ENCODE measurements at regions not wholly inside any gene's neighbourhood (a gene's known extent, or its start where the extent isn't known, plus 50 kb on each side); places are given as distances from the start of the nearest gene placed in this dataset.

DNA sequence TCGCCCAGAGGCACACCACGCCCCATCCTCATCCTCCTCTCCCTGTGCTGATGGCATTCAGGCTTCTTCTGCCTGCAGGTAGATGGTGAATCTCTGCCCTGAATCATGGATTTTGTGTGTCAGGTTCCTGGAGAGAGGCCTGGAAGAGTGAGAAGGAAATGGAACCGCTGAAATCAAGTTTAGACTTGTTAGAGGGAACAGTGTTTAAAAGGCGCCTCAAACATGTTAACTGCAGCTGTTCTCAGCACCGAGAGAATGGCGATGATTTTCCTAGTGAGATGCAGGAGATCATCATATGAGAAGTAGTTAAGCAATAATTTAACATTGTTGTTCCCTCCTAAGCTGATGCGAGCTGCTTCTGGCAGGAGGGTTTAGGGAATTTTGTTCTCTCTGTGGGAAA lies 744.4 kb upstream of the EEF2KMT start:
- Mint-ChIP-seq H3K36me3 (no peaks in the 10 kb centered on the region), H3K27me3 (no peaks in the 10 kb centered on the region), H3K4me1 (no peaks in the 10 kb centered on the region), H3K9me3 (peaks cover 8% of the 10 kb centered on the region), H3K27ac (no peak overlapping the region), H3K4me3 (no peak overlapping the region)
- ATAC-seq (ENCODE audit: low read depth) (no peak), DNase-seq (ENCODE audit: low spot score in 2 of 2) (no peak)

GRCh38 chr16:5838725-5839124 lies 741.1 kb upstream of the EEF2KMT start:
- no peak for DNase-seq (ENCODE audit: low spot score in 2 of 2)
- Mint-ChIP-seq H3K27ac (no peak overlapping the region), H3K36me3 (no peaks in the 10 kb centered on the region), H3K4me3 (no peak overlapping the region), H3K4me1 (no peaks in the 10 kb centered on the region), H3K9me3 (peaks cover 10% of the 10 kb centered on the region), H3K27me3 (no peaks in the 10 kb centered on the region)
- ATAC-seq (ENCODE audit: low read depth): no peak

- peaks cover 4% of the 10 kb centered on the region for H3K9me3 Mint-ChIP-seq
- H3K27ac Mint-ChIP-seq: no peak overlapping the region
- ATAC-seq (ENCODE audit: low read depth) (no peak), DNase-seq (ENCODE audit: low spot score in 2 of 2) (no peak)
- no peaks in the 10 kb centered on the region for H3K4me1 Mint-ChIP-seq
- H3K4me3 Mint-ChIP-seq: no peak overlapping the region
- H3K36me3 Mint-ChIP-seq: no peaks in the 10 kb centered on the region
- H3K27me3 Mint-ChIP-seq: no peaks in the 10 kb centered on the region
Observed at GRCh38 chr16:5838071-5838470, 740.5 kb upstream of the EEF2KMT start.

GRCh38 chr16:5837007-5837670 lies 739.5 kb upstream of the EEF2KMT start:
- Mint-ChIP-seq H3K4me1 (no peaks in the 10 kb centered on the region), H3K27me3 (no peaks in the 10 kb centered on the region), H3K4me3 (no peak overlapping the region), H3K27ac (no peak overlapping the region), H3K36me3 (no peaks in the 10 kb centered on the region), H3K9me3 (peaks cover 3% of the 10 kb centered on the region)
- no peak for ATAC-seq (ENCODE audit: low read depth)
- DNase-seq (ENCODE audit: low spot score in 2 of 2): no peak

GRCh38 chr16:5835876-5836275 lies 738.3 kb upstream of the EEF2KMT start:
- H3K27ac Mint-ChIP-seq: no peak overlapping the region
- H3K9me3 Mint-ChIP-seq: peaks cover 3% of the 10 kb centered on the region
- no peak for DNase-seq (ENCODE audit: low spot score in 2 of 2)
- no peaks in the 10 kb centered on the region for H3K4me1 Mint-ChIP-seq
- no peaks in the 10 kb centered on the region for H3K27me3 Mint-ChIP-seq
- H3K4me3 Mint-ChIP-seq: no peak overlapping the region
- H3K36me3 Mint-ChIP-seq: no peaks in the 10 kb centered on the region
- no peak for ATAC-seq (ENCODE audit: low read depth)

- H3K27me3 Mint-ChIP-seq: no peaks in the 10 kb centered on the region
- no peak overlapping the region for H3K27ac Mint-ChIP-seq
- ATAC-seq (ENCODE audit: low read depth) (no peak), DNase-seq (ENCODE audit: low spot score in 2 of 2) (no peak)
- no peaks in the 10 kb centered on the region for H3K4me1 Mint-ChIP-seq
- peaks cover 8% of the 10 kb centered on the region for H3K9me3 Mint-ChIP-seq
- no peak overlapping the region for H3K4me3 Mint-ChIP-seq
- peaks cover 2% of the 10 kb centered on the region for H3K36me3 Mint-ChIP-seq
Observed at GRCh38 chr16:5826332-5826731, 728.7 kb upstream of the EEF2KMT start.

DNA sequence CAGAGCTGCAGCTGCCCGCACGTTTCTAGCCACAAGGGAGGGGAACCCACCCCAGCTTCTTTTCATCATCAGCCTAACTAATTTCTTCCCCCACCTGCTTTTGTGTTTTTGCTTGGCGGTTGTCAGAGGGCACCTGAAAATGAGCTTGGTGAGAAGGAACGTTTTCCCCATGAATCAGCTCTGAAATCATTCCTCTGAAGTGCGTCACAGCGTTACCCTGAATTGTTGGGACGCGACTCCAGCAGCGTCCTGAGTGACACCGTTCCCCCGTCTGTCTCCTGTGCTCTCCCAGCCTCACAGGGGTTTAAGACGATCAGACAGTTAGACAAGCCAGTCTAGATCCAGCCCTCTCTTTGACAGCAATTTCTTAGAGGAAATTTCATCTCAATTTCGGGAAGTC lies 722.9 kb upstream of the EEF2KMT start:
- Mint-ChIP-seq H3K27ac (no peak overlapping the region), H3K4me3 (no peak overlapping the region), H3K4me1 (no peaks in the 10 kb centered on the region), H3K36me3 (no peaks in the 10 kb centered on the region), H3K9me3 (peaks cover 4% of the 10 kb centered on the region), H3K27me3 (no peaks in the 10 kb centered on the region)
- DNase-seq (ENCODE audit: low spot score in 2 of 2) (no peak), ATAC-seq (ENCODE audit: low read depth) (no peak)

- Mint-ChIP-seq H3K4me1 (no peaks in the 10 kb centered on the region), H3K36me3 (no peaks in the 10 kb centered on the region), H3K27me3 (no peaks in the 10 kb centered on the region), H3K27ac (no peak overlapping the region), H3K4me3 (no peak overlapping the region), H3K9me3 (peaks cover 8% of the 10 kb centered on the region)
- DNase-seq (ENCODE audit: low spot score in 2 of 2) (no peak), ATAC-seq (ENCODE audit: low read depth) (no peak)
Observed at GRCh38 chr16:5815570-5816237, 718.1 kb upstream of the EEF2KMT start.

DNA sequence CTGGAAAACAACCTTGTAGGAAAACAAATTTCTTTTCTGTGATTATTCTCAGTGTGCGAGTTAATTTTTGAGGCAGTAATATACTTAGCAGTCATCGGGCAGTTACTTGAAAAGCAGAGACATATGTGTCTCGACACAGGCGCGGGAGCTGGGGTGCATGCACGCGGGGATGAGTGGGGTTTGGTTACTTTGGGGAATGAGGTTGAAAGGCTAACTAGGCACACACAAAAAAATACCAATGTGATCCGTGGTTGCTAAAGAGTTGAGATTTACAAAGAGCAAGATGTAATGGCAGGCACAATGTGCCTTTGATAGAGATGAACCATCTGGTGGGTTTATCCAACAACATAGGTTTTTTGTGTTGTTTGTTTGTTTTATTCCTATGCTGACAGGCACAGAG lies 703.8 kb upstream of the EEF2KMT start:
- Mint-ChIP-seq H3K27me3 (no peaks in the 10 kb centered on the region), H3K4me1 (no peaks in the 10 kb centered on the region), H3K4me3 (no peak overlapping the region), H3K27ac (no peak overlapping the region), H3K36me3 (no peaks in the 10 kb centered on the region), H3K9me3 (peaks cover 15% of the 10 kb centered on the region)
- no peak for DNase-seq (ENCODE audit: low spot score in 2 of 2)
- ATAC-seq (ENCODE audit: low read depth): no peak

DNA sequence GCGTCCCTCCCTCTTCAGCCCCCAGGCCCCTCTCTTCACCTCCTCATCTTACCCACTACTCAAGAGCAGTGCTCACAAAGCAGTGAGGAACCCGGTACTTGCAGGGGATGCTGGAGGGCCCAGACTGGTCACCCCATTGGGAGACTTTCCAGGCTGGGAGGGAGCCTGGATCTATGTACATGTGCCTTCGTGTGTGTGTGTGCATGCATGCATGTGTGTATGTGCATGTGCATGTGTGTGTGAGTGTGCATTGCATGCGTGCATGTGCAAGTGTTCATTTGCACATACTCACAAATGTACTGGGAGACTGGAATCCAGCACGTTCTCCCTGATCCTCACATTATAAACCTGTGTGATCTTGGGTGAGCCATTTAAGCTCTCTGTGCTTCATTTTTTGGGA lies 696.0 kb upstream of the EEF2KMT start:
- ATAC-seq (ENCODE audit: low read depth) (no peak), DNase-seq (ENCODE audit: low spot score in 2 of 2) (no peak)
- H3K36me3 Mint-ChIP-seq: no peaks in the 10 kb centered on the region
- no peaks in the 10 kb centered on the region for H3K4me1 Mint-ChIP-seq
- H3K27ac Mint-ChIP-seq: no peak overlapping the region
- H3K9me3 Mint-ChIP-seq: peaks cover 11% of the 10 kb centered on the region
- no peaks in the 10 kb centered on the region for H3K27me3 Mint-ChIP-seq
- no peak overlapping the region for H3K4me3 Mint-ChIP-seq

- no peak overlapping the region for H3K27ac Mint-ChIP-seq
- ATAC-seq (ENCODE audit: low read depth): no peak
- no peaks in the 10 kb centered on the region for H3K36me3 Mint-ChIP-seq
- H3K9me3 Mint-ChIP-seq: peaks cover 11% of the 10 kb centered on the region
- no peaks in the 10 kb centered on the region for H3K4me1 Mint-ChIP-seq
- DNase-seq (ENCODE audit: low spot score in 2 of 2): no peak
- no peak overlapping the region for H3K4me3 Mint-ChIP-seq
- no peaks in the 10 kb centered on the region for H3K27me3 Mint-ChIP-seq
Observed at GRCh38 chr16:5791011-5791657, 693.5 kb upstream of the EEF2KMT start.

GRCh38 chr16:5790512-5790911 lies 692.9 kb upstream of the EEF2KMT start:
- H3K9me3 Mint-ChIP-seq: peaks cover 12% of the 10 kb centered on the region
- H3K27me3 Mint-ChIP-seq: no peaks in the 10 kb centered on the region
- H3K27ac Mint-ChIP-seq: no peak overlapping the region
- no peak for DNase-seq (ENCODE audit: low spot score in 2 of 2)
- H3K4me1 Mint-ChIP-seq: no peaks in the 10 kb centered on the region
- no peak overlapping the region for H3K4me3 Mint-ChIP-seq
- ATAC-seq (ENCODE audit: low read depth): no peak
- H3K36me3 Mint-ChIP-seq: no peaks in the 10 kb centered on the region

- Mint-ChIP-seq H3K9me3 (peaks cover 9% of the 10 kb centered on the region), H3K4me3 (no peak overlapping the region), H3K27me3 (no peaks in the 10 kb centered on the region), H3K4me1 (no peaks in the 10 kb centered on the region), H3K36me3 (no peaks in the 10 kb centered on the region), H3K27ac (no peak overlapping the region)
- ATAC-seq (ENCODE audit: low read depth) (no peak), DNase-seq (ENCODE audit: low spot score in 2 of 2) (no peak)
Observed at GRCh38 chr16:5789033-5789432, 691.4 kb upstream of the EEF2KMT start.

DNA sequence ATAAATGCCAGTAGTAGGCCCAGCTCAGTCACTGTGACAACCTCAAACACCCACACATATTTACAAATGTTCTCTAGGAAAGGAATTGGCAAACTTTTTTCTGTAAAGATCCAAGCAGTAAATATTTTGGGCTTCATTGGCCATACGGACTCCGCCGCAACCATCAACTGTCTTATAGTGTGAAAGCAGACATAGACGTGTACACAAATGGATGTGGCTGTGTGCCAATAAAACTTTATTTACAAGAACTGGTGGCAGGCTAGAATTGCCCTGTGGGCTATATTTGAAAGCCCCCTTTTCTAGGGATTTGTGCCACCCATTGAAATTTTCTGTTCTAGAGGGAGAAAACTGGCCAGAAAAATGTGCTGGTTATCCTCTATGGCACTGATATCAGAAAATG lies 683.8 kb upstream of the EEF2KMT start:
- peaks cover 5% of the 10 kb centered on the region for H3K9me3 Mint-ChIP-seq
- no peak overlapping the region for H3K4me3 Mint-ChIP-seq
- no peak for ATAC-seq (ENCODE audit: low read depth)
- H3K27ac Mint-ChIP-seq: no peak overlapping the region
- no peaks in the 10 kb centered on the region for H3K36me3 Mint-ChIP-seq
- DNase-seq (ENCODE audit: low spot score in 2 of 2): no peak
- no peaks in the 10 kb centered on the region for H3K27me3 Mint-ChIP-seq
- no peaks in the 10 kb centered on the region for H3K4me1 Mint-ChIP-seq

GRCh38 chr16:5776876-5777275 lies 679.3 kb upstream of the EEF2KMT start:
- no peaks in the 10 kb centered on the region for H3K27me3 Mint-ChIP-seq
- DNase-seq (ENCODE audit: low spot score in 2 of 2) (no peak), ATAC-seq (ENCODE audit: low read depth) (no peak)
- no peaks in the 10 kb centered on the region for H3K36me3 Mint-ChIP-seq
- H3K27ac Mint-ChIP-seq: no peak overlapping the region
- H3K4me3 Mint-ChIP-seq: no peak overlapping the region
- no peaks in the 10 kb centered on the region for H3K9me3 Mint-ChIP-seq
- H3K4me1 Mint-ChIP-seq: no peaks in the 10 kb centered on the region

All from memory B cell (primary cell).